Endothelial cell of umbilical vein (primary cell): ENCODE measurements at regions not wholly inside any gene's neighbourhood (a gene's known extent, or its start where the extent isn't known, plus 50 kb on each side); places are given as distances from the start of the nearest gene placed in this dataset.

Experiments used
- BruUV-seq: library from RNA; stranded (reverse); fragments of 400-500 nt; replicated peaks from 2 replicates; lab custom pipeline; 2021; lab: Mats Ljungman, UMichigan
- CTCF ChIA-PET: fragments of 300-600, 350-600 bp; sonication (Branson Sonifier 250); formaldehyde crosslinking; loops from one replicate; lab custom pipeline; 2021; ENCODE audit warnings: antibody characterized with exemption, inconsistent platforms; lab: Charles Lee
- POLR2A ChIA-PET: fragments of 300-600, 350-600 bp; sonication (Branson Sonifier 250); formaldehyde crosslinking; loops from one replicate; lab custom pipeline; 2021; ENCODE audit warnings: antibody characterized with exemption, inconsistent platforms; lab: Charles Lee
- DNase-seq: peaks from one replicate; pipeline ENCODE4 v3.0.0-alpha.2; 2011; ENCODE audit warnings: low read depth, low spot score
- FAIRE-seq: peaks from 2 replicates; lab custom pipeline; 2011; peaks lifted over from hg19 to GRCh38; lab: Jason Lieb, UNC
- H2AFZ ChIP-seq: 2 replicates; pipeline ENCODE4 v1.6.0; 2012; ENCODE audit warnings: low read depth, low read length, control low read depth, inconsistent platforms
- H3K27ac ChIP-seq: 2 replicates; pipeline ENCODE4 v1.5.1; 2011; ENCODE audit warnings: low read depth, mild to moderate bottlenecking, control low read depth, low read length, moderate library complexity; ENCODE audit not compliant: insufficient read depth
- H3K27me3 ChIP-seq, 2 experiments: 2 replicates each; pipeline versions ENCODE4 v1.6.0 to v1.6.1; 2011; ENCODE audit warnings: low read length in 2 of 2, mixed read lengths in 1 of 2; ENCODE audit not compliant: control insufficient read depth in 2 of 2, insufficient read depth in 2 of 2
- H3K36me3 ChIP-seq, 2 experiments: 2 replicates in 1 of 2; 3 replicates in 1 of 2; pipeline ENCODE4 v1.5.1; 2011; ENCODE audit warnings: low read length in 2 of 2, mild to moderate bottlenecking in 1 of 2, moderate library complexity in 1 of 2; ENCODE audit not compliant: control insufficient read depth in 2 of 2, insufficient read depth in 2 of 2; ENCODE audit errors: extremely low read depth in 1 of 2
- H3K4me1 ChIP-seq: 3 replicates; pipeline ENCODE4 v1.5.1; 2011; ENCODE audit warnings: mild to moderate bottlenecking, low read length; ENCODE audit not compliant: control insufficient read depth, insufficient read depth; ENCODE audit errors: extremely low read depth
- H3K4me2 ChIP-seq: 2 replicates; pipeline ENCODE4 v1.6.1; 2011; ENCODE audit warnings: low read length, control low read depth, mixed read lengths; ENCODE audit not compliant: insufficient read depth
- H3K4me3 ChIP-seq, 3 experiments: fragments of 200-600 bp in 1 of 3; sonication (generic), shearing (Covaris generic) in 1 of 3; replicated peaks in 1 of 3; 2 replicates each; pipeline ENCODE4 v1.5.1; 2011 to 2016; ENCODE audit warnings: control low read depth in 3 of 3, low read length in 3 of 3, mild to moderate bottlenecking in 2 of 3, inconsistent platforms in 1 of 3, low read depth in 1 of 3, moderate library complexity in 1 of 3; ENCODE audit not compliant: insufficient read depth in 1 of 3
- H3K79me2 ChIP-seq: 2 replicates; pipeline ENCODE4 v1.6.0; 2012; ENCODE audit warnings: low read length, inconsistent platforms; ENCODE audit not compliant: control insufficient read depth, insufficient read depth
- H3K9ac ChIP-seq: replicated peaks from 2 replicates; pipeline ENCODE3; 2011; ENCODE audit warnings: low read length, control low read depth; ENCODE audit not compliant: insufficient read depth; ENCODE audit errors: extremely low read depth
- H3K9me1 ChIP-seq: replicated peaks from 3 replicates; pipeline ENCODE4 v1.6.0; 2011; ENCODE audit warnings: mild to moderate bottlenecking, low read length; ENCODE audit not compliant: control insufficient read depth, insufficient read depth; ENCODE audit errors: extremely low read depth
- H3K9me3 ChIP-seq: replicated peaks from 2 replicates; pipeline ENCODE4 v1.5.1; 2012; ENCODE audit warnings: low read length, inconsistent platforms; ENCODE audit not compliant: control insufficient read depth, insufficient read depth
- H4K20me1 ChIP-seq: replicated peaks from 2 replicates; pipeline ENCODE3; 2011; ENCODE audit warnings: mild to moderate bottlenecking, low read length; ENCODE audit not compliant: control insufficient read depth, insufficient read depth; ENCODE audit errors: extremely low read depth
- FOS ChIP-seq: IDR thresholded peaks from 2 replicates; pipeline ENCODE4 v1.6.1; 2011; ENCODE audit warnings: mild to moderate bottlenecking, low read length, moderate library complexity, borderline replicate concordance; ENCODE audit not compliant: insufficient read depth
- JUN ChIP-seq: IDR thresholded peaks from 2 replicates; pipeline ENCODE4 v1.6.1; 2011; ENCODE audit warnings: borderline replicate concordance, low read depth; ENCODE audit not compliant: insufficient read length, insufficient read depth
- MAX ChIP-seq: IDR thresholded peaks from 2 replicates; pipeline ENCODE4 v1.6.1; 2011; ENCODE audit not compliant: insufficient read depth, insufficient read length
- POLR2AphosphoS5 ChIP-seq: IDR thresholded peaks from 2 replicates; pipeline ENCODE4 v1.6.1; 2012; ENCODE audit warnings: low read depth, mild to moderate bottlenecking, control low read depth, low read length, moderate library complexity; ENCODE audit not compliant: insufficient read depth
- dilution Hi-C: fragments of 300-500 bp; cut with MboI; formaldehyde crosslinking; loops from one replicate; pipeline ENCODE4 v1.15.0; 2019; ENCODE audit warnings: low sequenced_read_pairs; ENCODE audit not compliant: extremely low pct_ligation_motif_present
- intact Hi-C: fragments of 100-400 bp; cut with micrococcal nuclease; formaldehyde crosslinking; loops from one replicate; pipeline ENCODE4 v1.10.0; 2022

GRCh38 chr1:29532285-29532684, 296.0 kb downstream of the PTPRU start:
- dilution Hi-C loops (no loop called here), intact Hi-C loops (no loop called here)
- no peaks in the 10 kb centered on the region for H3K9me1 ChIP-seq
- no peaks in the 10 kb centered on the region for H3K36me3 ChIP-seq
- H3K79me2 ChIP-seq: no peaks in the 10 kb centered on the region
- no peaks in the 10 kb centered on the region for H3K9me3 ChIP-seq
- ChIA-PET CTCF (no interaction called here), POLR2A (no interaction called here)
- H3K9ac ChIP-seq: no peak overlapping the region
- no peak overlapping the region for H2AFZ ChIP-seq
- DNase-seq: no peak
- no peak overlapping the region for H3K4me2 ChIP-seq
- H3K4me1 ChIP-seq: no peaks in the 10 kb centered on the region
- no peak overlapping the region for H3K27ac ChIP-seq
- no peaks in the 10 kb centered on the region for H3K27me3 ChIP-seq
- no peak for FAIRE-seq
- H4K20me1 ChIP-seq: no peaks in the 10 kb centered on the region
- TF ChIP-seq POLR2AphosphoS5: no peak
- TF ChIP-seq JUN: no peak
- TF ChIP-seq FOS: no peak
- no peak overlapping the region for H3K4me3 ChIP-seq
- BruUV-seq: no TSS peak

DNA sequence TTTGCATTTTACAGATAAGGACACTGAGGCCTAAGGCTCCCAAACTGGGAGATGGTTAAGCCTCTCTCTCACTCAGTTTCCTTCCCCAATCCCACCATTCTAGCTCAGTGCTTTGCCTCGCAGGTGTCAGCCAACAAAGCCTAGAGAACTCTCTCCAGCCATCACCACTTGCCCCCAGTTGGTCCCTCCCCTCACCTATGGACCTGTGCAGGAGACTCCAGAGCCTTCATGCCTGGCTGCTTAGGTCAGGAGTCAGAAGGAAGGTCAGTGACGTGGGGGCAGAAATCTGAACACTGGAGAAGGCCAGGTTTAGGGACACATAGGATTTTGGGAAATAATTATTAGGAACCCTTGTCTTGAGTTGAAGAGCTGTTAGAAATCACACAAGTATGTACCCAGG, 295.3 kb downstream of the PTPRU start:
- Histone ChIP-seq H3K9me3 (no peaks in the 10 kb centered on the region), H2AFZ (no peak overlapping the region), H3K4me2 (no peak overlapping the region), H3K4me3 (no peak overlapping the region), H3K9me1 (no peaks in the 10 kb centered on the region), H4K20me1 (no peaks in the 10 kb centered on the region), H3K27me3 (no peaks in the 10 kb centered on the region), H3K36me3 (no peaks in the 10 kb centered on the region), H3K27ac (no peak overlapping the region), H3K79me2 (no peaks in the 10 kb centered on the region), H3K4me1 (no peaks in the 10 kb centered on the region), H3K9ac (no peak overlapping the region)
- intact Hi-C loops (no loop called here), dilution Hi-C loops (no loop called here)
- no peak for TF ChIP-seq MAX
- no peak for FAIRE-seq
- no peak for DNase-seq
- CTCF ChIA-PET: no interaction called here
- no TSS peak for BruUV-seq
- POLR2A ChIA-PET: no interaction called here
